Stimulated activated CD8-positive, alpha-beta memory T cell treated with anti-CD3 and anti-CD28 coated beads, Interleukin-12 subunit alpha, Interleukin-12 subunit beta, amount 100 ng/mL, for 24 hours (primary cell): ENCODE measurements at regions not wholly inside any gene's neighbourhood (a gene's known extent, or its start where the extent isn't known, plus 50 kb on each side); places are given as distances from the start of the nearest gene placed in this dataset.

Experiments
- DNase-seq: peaks from one replicate; pipeline ENCODE4 v3.0.0-alpha.2; 2020; ENCODE audit errors: extremely low read depth

- DNase-seq: peak; percentile 15
These were observed 663.7 kb upstream of the B3GAT1 start for GRCh38 chr11:135075740-135076139.

DNA sequence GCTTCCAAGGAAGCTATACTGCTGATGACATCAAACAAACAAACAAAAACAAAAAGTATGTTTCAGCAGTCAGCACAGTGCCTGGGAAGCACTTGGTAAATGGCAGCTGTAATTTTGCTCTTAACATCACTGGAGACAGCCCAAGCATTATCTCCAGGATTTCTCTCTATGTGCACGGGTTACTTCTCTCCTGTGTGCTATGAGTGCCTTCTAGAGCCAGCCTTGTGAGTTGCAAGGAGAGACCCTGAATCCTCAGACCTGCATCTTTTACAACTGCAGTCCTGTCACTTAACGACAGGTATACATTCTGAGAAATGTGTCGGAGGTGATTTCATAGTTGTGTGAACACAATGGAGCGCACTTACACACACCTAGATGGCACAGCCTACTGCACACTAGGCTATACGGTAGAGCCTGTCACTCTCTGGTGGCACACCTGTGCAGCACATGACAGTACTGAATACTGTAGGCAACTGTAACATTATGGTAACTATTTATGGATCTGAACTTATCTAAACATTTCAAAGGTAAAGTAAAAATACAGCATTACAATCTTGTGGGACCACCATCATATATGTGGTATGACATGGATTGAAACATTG lies 662.5 kb upstream of the B3GAT1 start:
- DNase-seq: no peak

- no peak for DNase-seq
These were observed 661.8 kb upstream of the B3GAT1 start for GRCh38 chr11:135073870-135074269.

GRCh38 chr11:135073381-135073780 lies 661.3 kb upstream of the B3GAT1 start:
- no peak for DNase-seq

DNA sequence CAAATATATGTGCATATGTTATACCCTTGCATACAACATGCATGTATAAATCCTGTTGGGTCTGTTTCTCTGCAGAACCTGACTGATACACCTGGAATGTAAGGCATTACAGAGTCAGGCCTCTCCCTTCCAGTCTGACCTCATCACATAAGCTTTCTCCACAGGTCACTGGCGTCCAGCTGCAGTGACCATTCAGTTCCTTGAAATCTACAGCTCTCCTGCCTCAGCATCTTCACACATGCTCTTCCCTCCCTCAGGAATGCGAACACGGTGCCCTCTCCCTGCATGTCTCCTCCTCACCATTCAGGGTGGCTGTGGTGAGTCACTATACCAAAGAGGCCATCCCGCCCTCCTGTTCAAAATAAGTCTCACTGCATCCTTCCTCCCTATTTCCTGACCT lies 657.8 kb upstream of the B3GAT1 start:
- DNase-seq: no peak

DNA sequence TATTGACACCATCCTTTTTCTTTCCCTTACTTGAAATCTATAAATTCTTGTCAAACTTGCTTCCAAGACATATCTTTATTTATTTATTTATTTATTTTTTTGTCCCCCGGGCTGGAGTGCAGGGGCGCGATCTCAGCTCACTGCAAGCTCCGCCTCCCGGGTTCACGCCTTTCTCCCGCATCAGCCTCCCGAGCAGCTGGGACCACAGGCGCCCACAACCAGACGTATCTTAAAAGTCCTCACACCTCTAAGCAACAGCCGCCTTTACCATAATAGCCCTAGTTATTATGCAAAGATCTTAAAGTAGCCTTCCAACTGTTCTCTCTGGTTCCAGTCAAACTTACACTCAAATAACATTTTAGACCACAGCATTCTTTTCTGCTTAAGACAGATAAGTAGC lies 657.0 kb upstream of the B3GAT1 start:
- DNase-seq: no peak

DNA sequence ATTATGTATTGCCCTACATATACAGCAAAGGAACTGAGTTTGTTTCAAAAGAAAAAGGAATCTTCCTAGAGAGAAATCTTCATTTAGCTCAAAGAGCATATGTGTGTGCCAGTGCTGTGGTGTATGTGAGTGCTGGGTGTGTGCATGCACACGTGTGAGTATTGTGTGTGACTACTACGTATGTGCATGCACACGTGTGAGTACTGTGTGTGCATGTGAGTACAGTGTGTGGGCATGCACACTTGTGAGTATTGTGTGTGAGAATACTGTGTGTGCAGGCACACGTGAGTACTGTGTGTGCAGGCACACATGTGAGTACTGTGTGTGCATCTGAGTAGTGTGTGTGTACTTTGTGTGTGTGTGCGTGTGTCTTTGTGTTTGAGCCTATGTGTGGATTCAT lies 651.0 kb upstream of the B3GAT1 start:
- no peak for DNase-seq

DNA sequence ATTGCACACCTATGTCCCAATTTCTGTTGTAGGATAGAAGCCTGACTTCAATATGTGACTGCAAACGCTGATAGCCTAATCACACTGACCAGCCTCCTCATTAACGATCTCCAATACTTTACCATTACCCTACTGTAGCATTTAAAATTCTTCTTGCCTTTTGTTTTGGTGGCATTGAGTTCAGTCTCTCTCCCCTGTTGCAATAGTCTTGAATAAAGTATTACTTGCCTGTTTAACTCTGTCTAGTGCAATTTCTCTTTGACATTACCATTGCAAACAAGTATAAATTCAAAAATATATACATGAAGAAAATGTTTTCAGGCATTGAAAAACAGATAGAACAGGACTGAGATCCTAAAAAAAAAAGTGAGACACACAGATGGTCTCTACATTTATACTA lies 649.1 kb upstream of the B3GAT1 start:
- no peak for DNase-seq

DNA sequence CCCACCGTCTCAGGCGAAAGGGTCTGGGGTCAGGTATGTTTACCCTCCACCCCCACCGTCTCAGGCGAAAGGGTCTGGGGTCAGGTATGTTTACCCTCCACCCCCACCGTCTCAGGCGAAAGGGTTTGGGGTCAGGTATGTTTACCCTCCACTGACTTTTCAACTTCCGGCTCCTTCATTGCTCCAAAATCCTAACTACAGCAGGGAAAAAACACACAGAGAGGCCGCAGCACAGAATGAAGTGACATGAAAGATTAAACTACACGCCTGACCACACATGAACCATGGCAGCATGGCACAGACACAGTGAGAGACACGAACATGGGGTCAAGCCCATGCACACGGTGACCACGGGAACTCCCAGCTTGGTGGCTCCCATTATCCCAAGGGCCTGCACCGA lies 634.9 kb upstream of the B3GAT1 start:
- DNase-seq: no peak

- DNase-seq: no peak
These were observed 634.5 kb upstream of the B3GAT1 start for GRCh38 chr11:135046556-135046955.

GRCh38 chr11:135043434-135043833 lies 631.4 kb upstream of the B3GAT1 start:
- DNase-seq: no peak

- no peak for DNase-seq
These were observed 625.8 kb upstream of the B3GAT1 start for GRCh38 chr11:135037828-135038227.

GRCh38 chr11:135036488-135037297 lies 624.7 kb upstream of the B3GAT1 start:
- no peak for DNase-seq

GRCh38 chr11:135035282-135035681 lies 623.2 kb upstream of the B3GAT1 start:
- DNase-seq: no peak

DNA sequence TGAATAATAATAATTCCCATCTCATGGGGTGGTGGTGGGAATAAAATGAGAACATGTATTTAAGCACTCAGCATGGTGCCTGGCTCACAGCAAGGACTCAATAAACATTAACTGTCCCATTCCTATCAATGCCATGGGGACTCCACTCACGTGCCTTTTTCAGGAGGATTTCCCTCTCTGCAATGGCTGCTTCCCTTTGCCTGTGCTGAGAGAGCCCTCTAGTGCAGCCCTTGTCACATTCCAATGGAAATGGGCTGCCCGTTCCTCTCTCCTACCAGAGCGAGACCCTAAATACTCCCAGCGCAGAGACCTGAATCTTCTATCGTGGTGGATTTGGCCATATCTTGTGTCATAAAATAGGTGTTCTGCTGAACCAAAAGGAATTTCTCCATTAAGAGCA lies 621.5 kb upstream of the B3GAT1 start:
- no peak for DNase-seq

- DNase-seq: no peak
These were observed 619.4 kb upstream of the B3GAT1 start for GRCh38 chr11:135031205-135031989.

DNA sequence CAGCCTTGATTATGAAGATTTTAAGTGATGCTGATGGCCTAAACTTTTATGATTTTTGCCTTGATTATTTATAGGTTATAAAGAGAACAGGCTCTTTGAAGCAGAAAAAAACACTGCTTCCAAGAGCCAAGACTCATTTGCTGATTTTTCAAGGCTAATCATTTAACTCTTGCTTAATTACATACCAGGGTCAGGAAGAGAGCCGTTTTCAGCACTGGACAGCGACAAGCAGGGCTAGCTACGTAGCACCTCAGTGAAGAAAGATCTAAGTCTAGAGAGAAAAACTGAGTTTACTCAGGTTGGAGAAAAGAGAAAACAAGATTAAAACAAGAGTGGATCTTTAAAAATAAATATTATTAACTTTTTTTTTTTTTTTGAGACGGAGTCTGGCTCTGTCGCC lies 615.4 kb upstream of the B3GAT1 start:
- DNase-seq: no peak

- DNase-seq: no peak
These were observed 611.5 kb upstream of the B3GAT1 start for GRCh38 chr11:135023499-135023898.

DNA sequence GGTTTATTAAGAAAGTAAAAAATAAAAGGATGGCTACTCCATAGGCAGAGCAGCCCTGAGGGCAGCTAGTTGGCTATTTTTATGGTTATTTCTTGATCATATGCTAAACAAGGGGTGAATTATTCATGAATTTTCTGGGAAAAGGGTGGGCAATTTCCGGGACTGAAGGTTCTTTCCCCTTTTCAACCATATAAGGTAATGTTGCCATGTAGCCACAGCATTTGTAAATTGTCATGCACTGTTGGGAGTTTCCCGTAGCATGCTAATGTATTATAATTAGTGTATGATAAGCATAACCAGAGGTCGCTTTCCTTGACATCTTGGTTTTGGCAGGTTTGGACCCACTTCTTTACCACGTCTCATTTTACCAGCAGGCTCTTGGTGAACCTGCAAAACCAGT lies 610.4 kb upstream of the B3GAT1 start:
- no peak for DNase-seq

- no peak for DNase-seq
These were observed 607.9 kb upstream of the B3GAT1 start for GRCh38 chr11:135019899-135020298.

DNA sequence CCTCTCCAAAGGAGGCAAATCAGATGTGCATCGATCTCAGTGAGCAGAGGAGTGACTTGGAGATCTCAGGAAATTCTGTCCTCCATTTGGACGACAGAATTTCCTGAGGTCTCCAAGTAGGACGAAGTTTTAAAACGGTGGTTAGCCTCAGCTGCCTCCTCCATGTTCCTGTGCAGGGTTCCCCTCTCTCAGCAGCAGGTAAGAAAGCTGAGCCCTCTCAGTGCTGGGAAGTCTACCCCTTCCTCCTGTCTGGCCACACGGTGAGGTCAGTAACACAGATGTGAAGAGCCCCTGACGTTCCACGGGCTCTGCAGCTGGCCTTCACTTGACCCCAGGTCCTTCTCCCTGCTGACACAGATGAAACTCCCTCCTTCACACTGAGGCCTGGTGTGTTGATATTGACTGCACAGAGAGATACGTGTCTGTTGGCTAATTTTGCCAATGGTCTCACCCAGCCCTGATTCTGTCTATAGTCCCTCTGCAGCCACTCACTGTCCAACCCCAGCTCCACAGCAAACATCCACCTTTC lies 607.4 kb upstream of the B3GAT1 start:
- no peak for DNase-seq

GRCh38 chr11:135017296-135017695 lies 605.3 kb upstream of the B3GAT1 start:
- no peak for DNase-seq

GRCh38 chr11:135015966-135016365 lies 603.9 kb upstream of the B3GAT1 start:
- DNase-seq: no peak
